ENCODE measurements at regions not wholly inside any gene's neighbourhood (a gene's known extent, or its start where the extent isn't known, plus 50 kb on each side); places are given as distances from the start of the nearest gene placed in this dataset.

DNA sequence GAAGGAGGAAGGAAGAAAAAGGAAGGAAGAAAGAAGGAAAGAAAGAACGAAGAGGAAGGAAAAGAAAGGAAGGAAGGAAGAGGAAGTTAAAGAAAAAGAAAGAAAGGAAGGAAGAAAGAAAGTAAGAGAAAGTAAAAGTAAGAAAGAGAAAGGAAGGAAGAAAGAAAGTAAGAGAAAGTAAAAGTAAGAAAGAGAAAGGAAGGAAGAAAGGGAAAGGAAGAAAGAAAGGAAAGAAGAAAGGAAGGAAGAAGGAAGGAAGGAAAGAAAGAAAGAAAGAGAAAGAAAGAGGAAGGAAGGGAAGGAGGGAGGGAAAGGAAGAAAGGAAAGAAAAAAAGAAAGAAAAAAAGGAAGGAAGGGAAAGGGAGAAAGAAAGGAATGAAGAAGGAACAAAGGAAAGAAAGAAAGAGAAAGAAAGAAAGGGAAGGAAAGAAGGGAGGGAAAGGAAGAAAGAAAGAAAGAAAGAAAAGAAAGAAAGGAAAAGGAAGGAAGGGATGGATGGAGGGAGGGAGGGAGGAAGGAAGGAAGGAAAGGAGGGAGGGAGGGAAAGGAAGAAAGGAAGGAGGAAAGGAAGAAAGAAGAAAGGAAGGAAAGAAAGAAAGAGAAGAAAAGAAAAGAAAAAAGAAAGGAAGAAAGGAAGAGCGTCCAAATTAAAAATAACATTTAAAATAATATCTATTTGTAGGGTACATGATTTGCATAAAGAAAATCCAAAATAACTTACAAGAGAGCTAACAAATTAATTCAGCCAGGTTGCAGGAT is 827.9 kb downstream of the TSN start:
- Histone ChIP-seq H3K27ac (ENCODE audit: low read depth) (no peak overlapping the region), H3K4me3 (ENCODE audit: low read depth, low read length) (no peak overlapping the region), H3K4me1 (ENCODE audit: insufficient read depth) (no peaks in the 10 kb centered on the region), H3K36me3 (ENCODE audit: insufficient read depth) (no peaks in the 10 kb centered on the region)
- DNase-seq (ENCODE audit: extremely low spot score), result no peak
- 91% methylated on average over 2 of the region's 2 CpGs for whole genome bisulfite sequencing

- 78% methylated on average over 3 of the region's 3 CpGs for WGBS
- no peak overlapping the region for H3K27ac ChIP-seq (ENCODE audit: low read depth)
- H3K4me3 ChIP-seq (ENCODE audit: low read depth, low read length), result no peak overlapping the region
- DNase-seq (ENCODE audit: extremely low spot score), result no peak
- H3K4me1 ChIP-seq (ENCODE audit: insufficient read depth), result no peaks in the 10 kb centered on the region
- no peaks in the 10 kb centered on the region for H3K36me3 ChIP-seq (ENCODE audit: insufficient read depth)
Measured at GRCh38 chr2:122590524-122590923, 835.1 kb downstream of the TSN start.

- DNase-seq (ENCODE audit: extremely low spot score), result no peak
- whole genome bisulfite sequencing, result 62% methylated on average over 2 of the region's 2 CpGs
- Histone ChIP-seq H3K4me3 (ENCODE audit: low read depth, low read length) (no peak overlapping the region), H3K27ac (ENCODE audit: low read depth) (no peak overlapping the region), H3K4me1 (ENCODE audit: insufficient read depth) (no peaks in the 10 kb centered on the region), H3K36me3 (ENCODE audit: insufficient read depth) (no peaks in the 10 kb centered on the region)
Measured at GRCh38 chr2:122595065-122595464, 839.6 kb downstream of the TSN start.

GRCh38 chr2:122596598-122596997 is 841.1 kb downstream of the TSN start:
- H3K4me3 ChIP-seq (ENCODE audit: low read depth, low read length), result no peak overlapping the region
- no peaks in the 10 kb centered on the region for H3K4me1 ChIP-seq (ENCODE audit: insufficient read depth)
- no peaks in the 10 kb centered on the region for H3K36me3 ChIP-seq (ENCODE audit: insufficient read depth)
- no peak overlapping the region for H3K27ac ChIP-seq (ENCODE audit: low read depth)
- WGBS, result 39% methylated on average over 3 of the region's 3 CpGs
- DNase-seq (ENCODE audit: extremely low spot score), result no peak

DNA sequence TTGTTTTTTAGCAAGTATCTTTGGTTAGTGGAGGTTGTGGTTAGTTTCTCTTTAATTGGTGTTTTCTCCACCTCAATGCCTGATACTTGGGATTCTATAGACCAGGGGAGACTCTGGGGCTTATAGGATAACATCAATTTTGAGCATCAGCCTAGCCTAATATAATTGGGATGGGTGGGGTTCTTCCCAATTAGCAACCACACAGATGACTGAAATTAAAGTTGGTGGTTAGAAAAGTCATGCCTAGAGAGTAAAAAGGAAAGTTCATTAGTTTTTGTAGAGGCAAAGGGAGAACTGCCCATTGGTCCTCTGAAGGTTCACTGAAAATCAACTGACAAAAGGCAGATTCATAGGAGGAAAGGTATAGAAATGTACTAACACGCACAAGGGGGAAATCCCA is 843.3 kb downstream of the TSN start:
- DNase-seq (ENCODE audit: extremely low spot score), result no peak
- Histone ChIP-seq H3K4me1 (ENCODE audit: insufficient read depth) (no peaks in the 10 kb centered on the region), H3K27ac (ENCODE audit: low read depth) (no peak overlapping the region), H3K36me3 (ENCODE audit: insufficient read depth) (no peaks in the 10 kb centered on the region), H3K4me3 (ENCODE audit: low read depth, low read length) (no peak overlapping the region)
- 96% methylated on average over 1 of the region's 1 CpG for WGBS

DNA sequence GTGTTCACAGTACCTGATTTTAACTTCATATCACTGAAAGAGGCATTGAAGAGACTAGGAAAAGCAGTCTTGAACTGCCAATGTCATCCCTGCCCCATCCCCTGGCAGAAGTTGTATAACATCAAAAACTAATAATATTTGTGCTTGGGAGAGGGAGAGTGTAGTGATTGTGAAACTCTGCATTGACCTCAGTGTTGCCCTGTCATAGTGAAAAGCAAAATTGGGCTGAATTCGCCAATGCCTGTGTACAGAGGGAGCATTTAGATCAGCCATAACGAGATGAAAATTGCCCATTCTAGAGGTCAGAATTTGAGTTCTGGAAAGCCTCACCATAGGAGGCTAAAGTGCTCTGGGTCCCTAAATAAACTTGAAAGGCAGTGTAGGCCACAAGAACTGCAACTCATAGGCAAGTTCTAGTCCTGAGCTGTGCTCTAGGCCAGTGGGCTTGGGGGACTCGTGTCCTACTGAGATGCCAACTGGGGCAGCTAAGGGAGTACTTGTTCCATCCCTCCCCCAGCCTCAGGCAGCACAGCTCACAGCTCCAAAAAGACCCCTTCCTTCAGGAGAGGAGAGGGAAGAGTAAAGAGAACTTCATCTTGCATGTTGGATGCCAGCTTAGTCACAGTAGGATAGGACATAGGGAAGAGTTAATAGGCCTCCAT is 855.6 kb downstream of the TSN start:
- DNase-seq (ENCODE audit: extremely low spot score), result no peak
- WGBS, result 93% methylated on average over 3 of the region's 3 CpGs
- Histone ChIP-seq H3K36me3 (ENCODE audit: insufficient read depth) (no peaks in the 10 kb centered on the region), H3K4me3 (ENCODE audit: low read depth, low read length) (no peak overlapping the region), H3K27ac (ENCODE audit: low read depth) (no peak overlapping the region), H3K4me1 (ENCODE audit: insufficient read depth) (no peaks in the 10 kb centered on the region)

DNA sequence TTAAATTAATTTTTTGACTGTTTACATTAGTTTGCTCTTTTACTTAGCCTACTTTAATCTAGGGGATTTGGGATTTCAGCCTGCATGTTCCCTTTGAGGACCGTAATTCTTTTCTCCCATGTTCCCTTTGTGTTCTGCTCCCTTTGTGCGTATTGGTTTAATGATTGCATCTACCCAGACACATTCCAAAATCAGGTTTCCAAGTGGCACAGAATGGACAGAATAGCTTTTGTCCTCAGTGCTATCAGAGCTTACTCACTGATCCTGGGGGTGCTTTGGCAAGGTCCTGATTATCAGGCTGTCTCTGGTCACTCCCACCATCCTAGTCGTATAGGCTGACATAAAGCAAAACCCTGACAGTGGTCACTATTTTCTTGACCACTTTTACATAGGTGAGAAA is 867.5 kb downstream of the TSN start:
- no peak overlapping the region for H3K27ac ChIP-seq (ENCODE audit: low read depth)
- H3K36me3 ChIP-seq (ENCODE audit: insufficient read depth), result no peaks in the 10 kb centered on the region
- no peak for DNase-seq (ENCODE audit: extremely low spot score)
- WGBS, result 26% methylated on average over 3 of the region's 3 CpGs
- H3K4me3 ChIP-seq (ENCODE audit: low read depth, low read length), result no peak overlapping the region
- H3K4me1 ChIP-seq (ENCODE audit: insufficient read depth), result no peaks in the 10 kb centered on the region

DNA sequence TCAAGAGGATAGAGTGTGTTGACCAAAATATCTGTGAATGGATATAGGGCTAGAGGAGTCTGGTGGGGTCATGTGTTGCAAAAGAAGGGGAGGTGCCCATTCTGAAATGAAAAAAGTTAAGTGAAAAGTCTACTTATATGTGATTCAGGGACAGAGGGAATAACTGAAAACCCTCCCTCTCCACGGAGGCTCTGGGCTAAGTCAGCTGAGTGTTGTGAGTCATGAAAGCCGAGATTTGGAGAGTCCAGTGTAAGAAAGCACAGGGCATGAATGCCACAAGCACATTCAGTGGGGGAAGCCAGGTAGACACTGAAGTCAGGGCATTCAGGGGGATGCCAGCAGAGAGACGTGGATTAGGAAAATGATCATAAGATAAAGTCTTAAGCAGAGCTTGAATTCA is 871.9 kb downstream of the TSN start:
- H3K4me1 ChIP-seq (ENCODE audit: insufficient read depth), result no peaks in the 10 kb centered on the region

DNA sequence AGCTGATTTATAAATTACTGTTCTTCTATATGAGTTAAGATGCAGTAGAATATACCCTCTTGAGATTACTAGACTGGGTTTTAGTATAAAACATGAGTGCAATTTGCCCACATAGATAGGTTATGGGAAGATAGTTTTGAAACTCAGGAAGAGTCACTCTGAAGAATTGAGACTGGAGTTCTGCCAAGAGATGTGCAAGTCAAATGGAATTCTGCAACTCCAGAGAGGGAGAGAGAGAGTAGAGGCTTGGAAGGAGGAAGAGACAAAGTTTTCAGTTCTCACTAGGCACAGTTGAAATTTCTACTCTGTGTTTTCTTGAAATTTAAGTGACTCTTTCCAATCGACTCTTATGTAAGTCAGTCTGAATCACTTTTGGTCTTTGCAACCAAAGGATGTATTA is 878.8 kb downstream of the TSN start:
- no peaks in the 10 kb centered on the region for H3K36me3 ChIP-seq (ENCODE audit: insufficient read depth)
- no peaks in the 10 kb centered on the region for H3K4me1 ChIP-seq (ENCODE audit: insufficient read depth)
- 18% methylated on average over 1 of the region's 1 CpG for WGBS
- no peak for DNase-seq (ENCODE audit: extremely low spot score)
- H3K4me3 ChIP-seq (ENCODE audit: low read depth, low read length), result no peak overlapping the region
- no peak overlapping the region for H3K27ac ChIP-seq (ENCODE audit: low read depth)

More for the DNA sequence above, 871.9 kb downstream of the TSN start:
- 27% methylated on average over 3 of the region's 3 CpGs for whole genome bisulfite sequencing
- no peak overlapping the region for H3K4me3 ChIP-seq (ENCODE audit: low read depth, low read length)
- no peak overlapping the region for H3K27ac ChIP-seq (ENCODE audit: low read depth)
- no peak for DNase-seq (ENCODE audit: extremely low spot score)
- H3K36me3 ChIP-seq (ENCODE audit: insufficient read depth), result no peaks in the 10 kb centered on the region

GRCh38 chr2:122634920-122635319 is 879.5 kb downstream of the TSN start:
- Histone ChIP-seq H3K36me3 (ENCODE audit: insufficient read depth) (no peaks in the 10 kb centered on the region), H3K4me3 (ENCODE audit: low read depth, low read length) (no peak overlapping the region), H3K27ac (ENCODE audit: low read depth) (no peak overlapping the region), H3K4me1 (ENCODE audit: insufficient read depth) (no peaks in the 10 kb centered on the region)
- 65% methylated on average over 2 of the region's 2 CpGs for WGBS
- no peak for DNase-seq (ENCODE audit: extremely low spot score)

- no peaks in the 10 kb centered on the region for H3K4me1 ChIP-seq (ENCODE audit: insufficient read depth)
- 17% methylated on average over 1 of the region's 1 CpG for WGBS
- DNase-seq (ENCODE audit: extremely low spot score), result no peak
- H3K4me3 ChIP-seq (ENCODE audit: low read depth, low read length), result no peak overlapping the region
- H3K27ac ChIP-seq (ENCODE audit: low read depth), result no peak overlapping the region
- H3K36me3 ChIP-seq (ENCODE audit: insufficient read depth), result no peaks in the 10 kb centered on the region
Measured at GRCh38 chr2:122635686-122636085, 880.2 kb downstream of the TSN start.

- Histone ChIP-seq H3K4me1 (ENCODE audit: insufficient read depth) (no peaks in the 10 kb centered on the region), H3K36me3 (ENCODE audit: insufficient read depth) (no peaks in the 10 kb centered on the region), H3K27ac (ENCODE audit: low read depth) (no peak overlapping the region), H3K4me3 (ENCODE audit: low read depth, low read length) (no peak overlapping the region)
- no peak for DNase-seq (ENCODE audit: extremely low spot score)
Measured at GRCh38 chr2:122636097-122636496, 880.6 kb downstream of the TSN start.

DNA sequence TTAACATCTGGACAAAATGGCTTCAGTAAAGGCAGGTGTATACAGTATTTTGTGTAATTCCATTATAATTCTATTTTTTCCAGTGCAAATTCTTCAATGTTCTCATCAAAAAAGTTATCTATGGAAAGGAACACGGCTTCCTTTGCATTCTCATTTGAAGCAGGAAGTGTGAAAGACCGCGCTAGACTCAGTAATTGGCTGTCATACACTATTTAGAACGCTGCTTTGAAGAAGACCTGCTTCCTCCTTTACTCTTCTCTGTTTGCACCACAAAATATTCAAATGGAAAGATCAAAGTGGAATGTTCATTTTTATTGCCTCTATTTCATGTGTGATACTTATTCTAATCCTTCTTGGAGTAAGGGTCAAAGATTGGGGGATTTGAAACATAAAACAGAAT is 883.7 kb downstream of the TSN start:
- Histone ChIP-seq H3K36me3 (ENCODE audit: insufficient read depth) (no peaks in the 10 kb centered on the region), H3K4me1 (ENCODE audit: insufficient read depth) (no peaks in the 10 kb centered on the region), H3K27ac (ENCODE audit: low read depth) (no peak overlapping the region), H3K4me3 (ENCODE audit: low read depth, low read length) (no peak overlapping the region)
- WGBS, result 48% methylated on average over 4 of the region's 4 CpGs
- no peak for DNase-seq (ENCODE audit: extremely low spot score)

DNA sequence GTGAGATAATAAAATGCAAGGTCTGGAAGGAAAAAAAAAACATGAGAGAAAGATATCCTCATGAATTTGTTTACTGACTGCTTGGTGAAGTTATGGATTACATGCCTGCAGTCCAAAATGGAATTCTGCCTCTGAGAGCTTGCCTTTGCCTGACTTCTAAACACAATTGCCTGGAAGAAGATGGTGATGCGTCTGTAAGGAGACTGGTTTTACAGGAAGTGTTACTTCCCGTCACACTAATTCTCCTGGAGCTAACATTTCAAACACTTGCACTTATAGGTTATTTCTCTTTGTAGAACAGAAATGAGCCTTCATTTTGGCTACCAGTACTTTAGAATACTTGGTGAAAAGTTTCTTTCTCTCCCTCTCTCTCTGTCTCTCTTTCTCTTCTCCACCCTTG is 884.3 kb downstream of the TSN start:
- Histone ChIP-seq H3K4me3 (ENCODE audit: low read depth, low read length) (no peak overlapping the region), H3K4me1 (ENCODE audit: insufficient read depth) (no peaks in the 10 kb centered on the region), H3K36me3 (ENCODE audit: insufficient read depth) (no peaks in the 10 kb centered on the region), H3K27ac (ENCODE audit: low read depth) (no peak overlapping the region)
- DNase-seq (ENCODE audit: extremely low spot score), result no peak
- WGBS, result 67% methylated on average over 2 of the region's 2 CpGs

Data from urinary bladder (tissue), 3 donors.